Hepatocyte (in vitro differentiated cells): ENCODE measurements at regions not wholly inside any gene's neighbourhood (a gene's known extent, or its start where the extent isn't known, plus 50 kb on each side); places are given as distances from the start of the nearest gene placed in this dataset.

Experiments
- DNase-seq: peaks from one replicate; pipeline ENCODE4 v3.0.0-alpha.2; 2016; ENCODE audit warnings: low spot score
- H2AFZ ChIP-seq: fragments of 200-600 bp; sonication (generic); 2 replicates; pipeline ENCODE4 v1.6.0; 2016; ENCODE audit warnings: antibody characterized with exemption, mild to moderate bottlenecking
- H3K27ac ChIP-seq: fragments of 200-600 bp; sonication (generic); 2 replicates; pipeline ENCODE4 v1.5.1; 2016; ENCODE audit warnings: mild to moderate bottlenecking
- H3K27me3 ChIP-seq: fragments of 200-600 bp; sonication (generic); 2 replicates; pipeline ENCODE4 v1.6.1; 2016
- H3K36me3 ChIP-seq: fragments of 200-600 bp; sonication (generic); replicated peaks from 2 replicates; pipeline ENCODE4 v1.5.1; 2016; ENCODE audit warnings: low read depth; ENCODE audit not compliant: insufficient read depth
- H3K4me1 ChIP-seq: fragments of 200-600 bp; sonication (generic); 2 replicates; pipeline ENCODE4 v1.5.1; 2016; ENCODE audit warnings: mild to moderate bottlenecking, moderate library complexity; ENCODE audit not compliant: insufficient read depth
- H3K4me2 ChIP-seq: fragments of 200-600 bp; sonication (generic); 2 replicates; pipeline ENCODE4 v1.6.0; 2016
- H3K4me3 ChIP-seq: fragments of 200-600 bp; sonication (generic); 2 replicates; pipeline ENCODE4 v1.5.1; 2016; ENCODE audit warnings: mild to moderate bottlenecking
- H3K79me2 ChIP-seq: fragments of 200-600 bp; sonication (generic); 2 replicates; pipeline ENCODE4 v1.6.0; 2017; ENCODE audit warnings: mild to moderate bottlenecking
- H3K9me2 ChIP-seq: fragments of 200-600 bp; sonication (generic); replicated peaks from 2 replicates; pipeline ENCODE4 v1.6.0; 2017; ENCODE audit warnings: mild to moderate bottlenecking; ENCODE audit not compliant: insufficient read depth
- H3K9me3 ChIP-seq: fragments of 200-600 bp; sonication (generic); 2 replicates; pipeline ENCODE4 v1.5.1; 2016; ENCODE audit warnings: low read depth, mild to moderate bottlenecking
- H4K20me1 ChIP-seq: fragments of 200-600 bp; sonication (generic); 2 replicates; pipeline ENCODE4 v1.6.0; 2016; ENCODE audit warnings: mild to moderate bottlenecking; ENCODE audit not compliant: insufficient read depth, poor library complexity, severe bottlenecking
- EZH2 ChIP-seq: fragments of 200-600 bp; sonication (generic); IDR thresholded peaks from 2 replicates; pipeline ENCODE4 v1.6.1; 2016; ENCODE audit warnings: antibody characterized with exemption, mild to moderate bottlenecking, borderline replicate concordance
- EZH2phosphoT487 ChIP-seq: fragments of 200-600 bp; sonication (generic); IDR thresholded peaks from one replicate; pipeline ENCODE4 v1.6.1; 2018; ENCODE audit warnings: antibody characterized with exemption, mild to moderate bottlenecking, low read depth, moderate library complexity; ENCODE audit not compliant: unreplicated experiment, severe bottlenecking
- WGBS: methylation state at CpG from one replicate; pipeline ENCODE4 v1.1.6; 2016; ENCODE audit warnings: low lambda C conversion rate; ENCODE audit errors: missing lambda C conversion rate; 5-methylcytosine and 5-hydroxymethylcytosine counted together
- TF ChIP-seq, protein P1 (sequence below): fragments of 200-600 bp; sonication (generic); IDR thresholded peaks from 2 replicates; pipeline ENCODE4 v1.5.1; 2016; ENCODE audit warnings: antibody characterized with exemption, mild to moderate bottlenecking; ENCODE audit not compliant: poor library complexity

DNA sequence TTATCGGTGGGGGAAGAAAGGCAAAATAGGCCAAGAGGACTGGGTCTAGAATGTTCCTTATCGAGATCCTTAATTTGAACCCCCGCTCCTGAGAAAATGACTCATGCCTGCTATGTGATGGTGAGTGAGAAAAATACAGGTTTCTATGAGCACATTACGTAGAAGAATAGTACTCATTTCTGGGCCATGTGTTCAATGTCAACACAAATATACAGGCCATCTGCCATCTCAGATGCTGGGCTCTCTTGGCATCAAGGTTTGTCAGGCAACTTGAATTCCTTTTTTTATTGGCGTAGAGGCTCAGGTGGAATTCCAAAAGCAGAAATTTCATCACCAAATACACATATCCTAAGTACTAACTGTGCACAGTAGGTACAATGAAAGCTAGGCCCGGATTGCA lies 81.4 kb upstream of the TRIM2 start:
- Histone ChIP-seq H3K36me3 (no peaks in the 10 kb centered on the region), H3K9me3 (no peaks in the 10 kb centered on the region), H4K20me1 (no peaks in the 10 kb centered on the region), H3K79me2 (no peaks in the 10 kb centered on the region), H3K27ac (no peak overlapping the region), H3K4me3 (no peak overlapping the region), H2AFZ (no peak overlapping the region), H3K4me2 (no peak overlapping the region), H3K4me1 (peaks cover 4% of the 10 kb centered on the region), H3K9me2 (no peaks in the 10 kb centered on the region), H3K27me3 (no peaks in the 10 kb centered on the region)
- DNase-seq = no peak
- 92% methylated on average over 6 of the region's 6 CpGs for WGBS
- TF ChIP-seq, protein P1, sequence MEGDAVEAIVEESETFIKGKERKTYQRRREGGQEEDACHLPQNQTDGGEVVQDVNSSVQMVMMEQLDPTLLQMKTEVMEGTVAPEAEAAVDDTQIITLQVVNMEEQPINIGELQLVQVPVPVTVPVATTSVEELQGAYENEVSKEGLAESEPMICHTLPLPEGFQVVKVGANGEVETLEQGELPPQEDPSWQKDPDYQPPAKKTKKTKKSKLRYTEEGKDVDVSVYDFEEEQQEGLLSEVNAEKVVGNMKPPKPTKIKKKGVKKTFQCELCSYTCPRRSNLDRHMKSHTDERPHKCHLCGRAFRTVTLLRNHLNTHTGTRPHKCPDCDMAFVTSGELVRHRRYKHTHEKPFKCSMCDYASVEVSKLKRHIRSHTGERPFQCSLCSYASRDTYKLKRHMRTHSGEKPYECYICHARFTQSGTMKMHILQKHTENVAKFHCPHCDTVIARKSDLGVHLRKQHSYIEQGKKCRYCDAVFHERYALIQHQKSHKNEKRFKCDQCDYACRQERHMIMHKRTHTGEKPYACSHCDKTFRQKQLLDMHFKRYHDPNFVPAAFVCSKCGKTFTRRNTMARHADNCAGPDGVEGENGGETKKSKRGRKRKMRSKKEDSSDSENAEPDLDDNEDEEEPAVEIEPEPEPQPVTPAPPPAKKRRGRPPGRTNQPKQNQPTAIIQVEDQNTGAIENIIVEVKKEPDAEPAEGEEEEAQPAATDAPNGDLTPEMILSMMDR = no peak
- TF ChIP-seq EZH2 (no peak), EZH2phosphoT487 (no peak)

DNA sequence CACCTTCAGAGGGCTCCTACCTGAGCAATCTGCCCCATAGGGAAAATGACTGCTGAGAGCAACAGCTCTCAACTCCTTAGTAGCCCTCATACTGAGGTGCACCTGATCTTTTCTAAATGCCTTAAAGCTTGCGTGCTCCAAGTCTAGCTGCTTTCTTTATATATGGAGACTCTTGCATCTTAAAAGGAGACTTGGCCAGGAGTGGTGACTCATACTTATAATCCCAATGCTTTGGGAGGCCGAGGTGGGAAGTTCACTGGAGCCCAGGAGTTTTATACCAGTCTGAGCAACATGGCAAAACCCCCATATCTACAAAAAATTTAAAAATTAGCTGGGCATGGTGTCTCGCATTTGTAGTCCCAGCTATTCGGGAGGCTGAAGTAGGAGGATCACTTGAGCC lies 78.1 kb upstream of the TRIM2 start:
- 77% methylated on average over 4 of the region's 4 CpGs for WGBS
- no peaks in the 10 kb centered on the region for H3K79me2 ChIP-seq
- no peaks in the 10 kb centered on the region for H3K9me3 ChIP-seq
- no peaks in the 10 kb centered on the region for H3K36me3 ChIP-seq
- TF ChIP-seq EZH2 (no peak), EZH2phosphoT487 (no peak)
- TF ChIP-seq, protein P1 = no peak
- H4K20me1 ChIP-seq = no peaks in the 10 kb centered on the region
- peaks cover 4% of the 10 kb centered on the region for H3K4me1 ChIP-seq
- H3K27ac ChIP-seq = no peak overlapping the region
- DNase-seq = no peak
- H3K4me3 ChIP-seq = no peak overlapping the region
- H2AFZ ChIP-seq = no peak overlapping the region
- H3K9me2 ChIP-seq = no peaks in the 10 kb centered on the region
- no peak overlapping the region for H3K4me2 ChIP-seq
- H3K27me3 ChIP-seq = no peaks in the 10 kb centered on the region

DNA sequence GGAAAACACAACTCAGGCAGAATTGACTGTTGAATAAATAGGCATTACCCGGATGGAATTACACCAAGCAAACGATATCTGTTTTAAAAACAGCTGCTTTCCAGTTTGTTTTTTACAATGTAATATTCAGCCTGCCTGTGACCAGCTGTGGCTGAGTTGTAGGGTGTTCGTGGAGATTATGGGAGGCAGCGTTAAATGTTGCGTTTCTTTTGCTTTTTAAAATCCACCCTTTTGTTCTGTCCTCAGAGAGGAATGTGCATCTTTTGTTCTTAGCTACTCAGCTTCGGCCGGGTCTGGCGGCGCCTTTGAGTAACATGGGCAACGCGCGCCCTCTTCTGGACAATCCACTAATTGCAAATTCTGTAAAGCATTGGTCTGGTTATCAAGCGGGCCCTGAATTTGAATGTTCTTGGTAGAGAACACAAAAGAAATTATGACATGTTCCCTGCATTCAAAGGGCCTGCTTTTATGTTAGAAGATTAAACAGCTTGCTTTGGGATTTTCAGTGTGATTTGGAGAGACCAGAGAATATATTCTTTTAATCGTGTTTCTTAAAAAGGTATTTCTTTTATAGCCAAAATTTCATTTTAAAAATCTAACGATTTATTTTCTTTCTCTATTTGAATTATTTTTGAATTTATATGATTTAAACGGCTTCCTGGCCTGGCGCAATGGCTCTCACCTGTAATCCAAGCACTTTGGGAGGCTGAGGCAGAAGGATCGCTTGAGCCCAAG lies 76.3 kb upstream of the TRIM2 start:
- Histone ChIP-seq H3K27ac (peak overlapping the region; percentile 64), H3K27me3 (no peaks in the 10 kb centered on the region), H3K4me2 (peak overlapping the region; percentile 71), H3K9me2 (no peaks in the 10 kb centered on the region), H4K20me1 (no peaks in the 10 kb centered on the region), H3K4me3 (no peak overlapping the region), H3K4me1 (peaks cover 4% of the 10 kb centered on the region), H2AFZ (peak overlapping the region; percentile 51), H3K36me3 (no peaks in the 10 kb centered on the region), H3K79me2 (no peaks in the 10 kb centered on the region), H3K9me3 (no peaks in the 10 kb centered on the region)
- WGBS = 16% methylated on average over 18 of the region's 18 CpGs
- peak; percentile 93 for DNase-seq
- no peak for TF ChIP-seq EZH2
- TF ChIP-seq, protein P1 = peak; percentile 91

DNA sequence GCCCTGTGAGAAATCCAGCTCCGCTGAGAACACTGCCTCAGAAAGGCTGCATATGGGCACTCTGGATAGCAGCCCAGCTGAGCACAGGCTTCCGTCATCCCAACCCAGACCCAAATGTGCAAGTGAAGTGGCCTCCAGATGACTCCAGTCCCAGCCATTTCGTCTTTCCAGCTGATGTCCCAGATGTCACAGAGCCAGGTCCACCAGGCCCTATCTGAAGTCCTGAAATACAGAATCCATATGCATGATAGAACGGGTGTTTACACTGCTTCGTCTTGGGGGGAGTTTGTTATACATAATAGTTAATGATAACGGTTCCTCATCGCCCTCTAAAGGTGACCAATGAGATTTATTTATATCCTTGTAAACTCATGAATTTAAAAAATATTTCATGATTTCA lies 72.6 kb upstream of the TRIM2 start:
- Histone ChIP-seq H3K27me3 (no peaks in the 10 kb centered on the region), H2AFZ (no peak overlapping the region), H3K9me2 (no peaks in the 10 kb centered on the region), H3K79me2 (no peaks in the 10 kb centered on the region), H3K9me3 (no peaks in the 10 kb centered on the region), H4K20me1 (no peaks in the 10 kb centered on the region), H3K27ac (no peak overlapping the region), H3K4me3 (no peak overlapping the region), H3K4me1 (peaks cover 8% of the 10 kb centered on the region), H3K4me2 (no peak overlapping the region), H3K36me3 (no peaks in the 10 kb centered on the region)
- TF ChIP-seq EZH2 (no peak), EZH2phosphoT487 (no peak)
- TF ChIP-seq, protein P1 = no peak
- WGBS = 75% methylated on average over 7 of the region's 7 CpGs
- no peak for DNase-seq
